Activated CD4-positive, CD25-positive, alpha-beta regulatory T cell treated with anti-CD3 and anti-CD28 coated beads, Interleukin-2, amount 50 U/mL, for 24 hours (primary cell): ENCODE measurements at regions not wholly inside any gene's neighbourhood (a gene's known extent, or its start where the extent isn't known, plus 50 kb on each side); places are given as distances from the start of the nearest gene placed in this dataset.
"Not testable (repeated sequence)": the region's sequence is repeated elsewhere in the genome, so short reads cannot be mapped to it uniquely, and the experiment has no call there.

Experiments
- ATAC-seq, 2 donors: fragments of 150-1000 bp; cut with Tn5 transposase; one replicate each; pipeline ENCODE4 v1.10.0; 2021; ENCODE audit warnings: mild to moderate bottlenecking in 1 of 2, moderate library complexity in 1 of 2

DNA sequence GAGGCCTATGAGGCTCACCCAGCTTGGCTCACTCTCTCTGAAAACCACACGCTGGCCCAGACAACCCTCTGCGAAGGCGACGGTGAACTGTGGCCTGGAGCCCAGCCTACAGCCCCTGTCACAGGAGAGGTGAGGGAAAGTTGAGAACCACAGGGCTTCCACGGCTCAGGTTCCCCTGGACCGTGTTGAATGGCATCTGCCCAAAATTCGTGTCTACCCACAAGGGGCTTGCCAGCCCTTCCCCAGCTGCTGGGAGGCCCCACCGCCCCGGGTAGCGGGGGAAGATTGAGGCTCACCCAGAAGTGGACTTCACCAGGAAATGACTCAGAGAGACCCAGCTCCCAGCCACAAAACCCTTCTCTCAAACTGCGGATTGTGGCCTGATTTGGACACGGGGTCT lies 197.1 kb downstream of the CTTN start:
- ATAC-seq = no peak

DNA sequence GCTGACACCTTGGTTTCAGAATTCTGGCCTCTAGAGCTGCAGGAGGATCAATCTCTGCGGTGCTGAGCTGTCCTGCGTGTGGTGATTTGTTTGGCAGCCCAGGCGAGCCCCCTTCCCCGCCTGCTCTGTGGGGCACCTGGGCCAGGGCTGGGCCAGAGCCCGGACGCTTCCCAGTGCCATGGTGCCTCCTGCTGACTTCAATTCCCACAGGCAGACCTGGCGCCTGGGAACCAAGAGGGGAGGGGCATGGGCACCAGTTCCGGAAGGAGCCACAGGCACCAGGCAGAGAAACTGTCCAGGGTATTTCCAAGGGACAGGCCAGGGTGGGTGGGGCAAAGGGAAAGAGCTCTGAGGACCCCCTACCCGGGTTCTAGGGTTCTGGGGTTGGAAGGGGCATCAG lies 197.8 kb downstream of the CTTN start:
- ATAC-seq = no peak

DNA sequence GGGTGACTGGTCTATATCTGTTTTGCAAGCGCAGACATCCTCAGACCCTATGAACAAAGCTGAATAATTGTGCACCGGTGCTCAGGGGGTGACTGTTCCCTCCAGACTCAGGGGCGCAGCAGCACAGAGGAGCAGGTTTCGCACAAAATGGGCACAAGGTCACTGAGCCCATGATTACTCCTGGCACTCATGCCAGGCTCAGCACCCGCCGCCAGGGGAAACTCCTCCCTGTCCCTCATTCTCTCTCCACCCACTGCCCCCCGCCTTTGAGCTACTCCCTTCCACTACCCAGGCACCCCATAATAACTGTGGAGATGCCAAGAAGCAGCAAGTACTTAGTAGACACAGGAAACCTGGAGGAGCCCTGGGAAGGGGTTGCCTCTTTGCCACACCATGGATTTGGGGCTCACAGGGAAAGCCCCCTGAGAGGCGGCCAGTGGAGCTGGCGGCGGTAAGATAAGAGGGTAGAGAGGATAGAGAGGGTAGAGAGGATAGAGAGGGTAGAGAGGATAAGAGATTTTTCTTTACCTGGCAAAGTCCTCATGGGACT lies 198.8 kb downstream of the CTTN start:
- ATAC-seq = no peak

DNA sequence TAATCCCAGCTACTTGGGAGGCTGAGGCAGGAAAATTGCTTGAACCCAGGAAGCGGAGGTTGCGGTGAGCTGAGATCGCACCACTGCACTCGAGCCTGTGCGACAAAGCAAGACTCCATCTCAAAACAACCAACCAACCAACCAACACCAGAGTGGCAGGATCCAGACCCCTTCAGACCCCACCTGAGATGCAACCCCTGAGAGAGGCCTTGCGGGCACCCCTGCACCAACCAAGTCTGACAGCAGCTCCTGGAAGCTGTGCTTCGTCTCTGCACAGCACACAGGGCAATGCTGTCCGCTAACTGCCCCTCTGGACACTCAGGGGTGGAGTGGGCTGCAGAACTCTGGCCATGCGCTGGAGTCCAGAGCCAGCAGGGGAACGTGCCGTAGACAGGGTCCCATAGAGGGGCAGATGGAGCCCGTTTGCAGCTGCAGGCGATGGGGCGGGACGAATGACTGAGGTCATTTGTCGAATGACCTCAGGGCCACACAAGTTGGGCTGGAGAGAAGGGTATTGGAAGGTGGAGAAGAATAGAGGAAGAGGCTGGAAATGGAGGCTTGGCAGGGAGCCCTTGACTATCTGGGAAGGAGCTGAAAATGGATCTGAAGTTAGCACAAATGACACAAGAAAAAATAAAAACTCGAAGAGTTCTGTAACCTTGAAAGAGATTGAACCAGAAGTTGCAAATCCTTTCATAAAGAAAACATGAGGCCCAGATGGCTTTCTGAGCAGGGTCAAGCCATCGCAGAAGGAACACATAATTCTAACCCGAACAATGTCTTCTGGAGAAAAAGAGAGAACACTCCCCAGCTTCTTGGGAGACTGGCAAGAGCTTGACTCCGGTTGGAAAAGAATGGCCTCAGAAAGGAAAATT lies 199.7 kb downstream of the CTTN start:
- no peak for ATAC-seq

DNA sequence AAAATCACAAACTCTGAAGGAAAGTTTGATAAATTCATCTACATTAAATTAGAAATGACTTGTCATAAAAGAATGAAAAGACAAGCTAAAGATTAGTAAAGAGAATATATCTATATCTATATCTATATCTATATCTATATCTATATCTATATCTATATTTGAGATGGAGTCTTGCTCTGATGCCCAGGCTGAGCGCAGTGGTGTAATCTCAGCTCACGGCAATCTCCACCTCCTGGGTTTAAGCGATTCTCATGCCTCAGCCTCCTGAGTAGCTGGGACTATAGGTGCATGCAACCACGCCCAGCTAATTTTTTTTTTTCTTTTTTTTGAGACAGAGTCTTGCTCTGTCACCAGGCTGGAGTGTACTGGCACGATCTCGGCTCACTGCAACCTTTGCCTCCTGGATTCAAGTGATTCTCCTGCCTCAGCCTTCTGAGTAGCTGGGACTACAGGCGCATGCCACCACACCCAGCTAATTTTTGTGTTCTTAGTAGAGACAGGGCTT lies 202.6 kb downstream of the CTTN start:
- not testable (repeated sequence) for ATAC-seq

DNA sequence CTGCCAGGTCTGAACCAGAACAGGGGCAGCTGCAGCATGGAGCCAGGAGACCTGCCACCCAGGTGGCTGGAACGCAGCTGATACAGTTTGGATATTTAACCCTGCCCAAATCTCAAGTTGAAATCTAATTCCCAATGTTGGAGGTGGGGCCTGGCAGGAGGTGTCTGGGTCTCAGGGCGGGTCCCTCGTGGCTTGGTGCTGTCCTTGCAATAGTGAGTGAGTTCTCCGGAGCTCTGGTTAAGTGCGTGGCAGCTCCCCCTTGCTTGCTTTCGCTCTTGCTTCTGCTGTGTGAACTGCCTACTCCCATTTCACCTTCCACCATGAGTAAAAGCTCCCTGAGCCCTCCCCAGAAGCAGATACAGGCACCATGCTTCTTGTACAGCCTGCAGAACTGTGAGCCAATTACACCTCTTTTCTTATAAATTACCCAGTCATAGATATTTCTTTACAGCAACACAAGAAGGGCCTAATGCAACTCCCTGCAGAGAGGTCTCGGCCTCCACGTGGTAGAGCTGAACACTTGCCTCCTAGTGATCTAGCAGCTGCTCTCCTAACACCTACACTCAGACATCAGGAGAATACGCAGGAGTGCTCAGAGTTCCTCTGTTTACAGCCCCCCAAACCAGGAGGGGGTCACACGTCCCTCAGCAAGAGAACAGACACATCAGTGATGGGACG lies 203.7 kb downstream of the CTTN start:
- no peak for ATAC-seq

DNA sequence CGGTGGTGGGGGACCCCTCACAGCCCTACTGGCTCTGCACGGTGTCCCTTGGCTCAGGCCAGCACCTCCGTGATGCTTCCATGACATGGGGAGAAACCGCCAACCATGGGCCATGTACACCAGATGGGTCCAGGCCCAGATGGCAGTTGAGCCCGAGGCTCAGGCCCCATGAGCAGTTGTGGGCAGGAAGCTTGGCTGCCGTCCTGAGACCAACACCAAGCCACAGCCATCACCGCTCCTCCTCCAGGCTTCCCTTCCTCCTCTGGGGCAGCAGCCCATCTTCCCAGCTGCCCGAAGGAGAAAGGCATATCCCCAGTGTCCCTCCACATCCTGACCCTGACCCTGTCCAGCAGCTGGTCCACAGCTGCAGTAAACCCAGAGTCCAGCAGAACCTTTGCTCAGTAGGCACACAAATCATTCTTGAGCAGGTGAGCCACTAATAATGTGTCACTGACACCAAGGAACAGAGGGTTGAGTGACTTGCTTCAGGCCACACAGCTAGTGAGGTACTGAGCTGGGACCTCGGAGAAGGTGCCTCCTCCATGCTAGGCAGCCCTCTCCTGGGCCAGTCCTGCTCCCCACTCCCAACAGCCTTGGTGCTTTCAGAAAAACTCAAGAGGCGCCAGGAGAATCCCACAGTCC lies 204.9 kb downstream of the CTTN start:
- no peak for ATAC-seq

DNA sequence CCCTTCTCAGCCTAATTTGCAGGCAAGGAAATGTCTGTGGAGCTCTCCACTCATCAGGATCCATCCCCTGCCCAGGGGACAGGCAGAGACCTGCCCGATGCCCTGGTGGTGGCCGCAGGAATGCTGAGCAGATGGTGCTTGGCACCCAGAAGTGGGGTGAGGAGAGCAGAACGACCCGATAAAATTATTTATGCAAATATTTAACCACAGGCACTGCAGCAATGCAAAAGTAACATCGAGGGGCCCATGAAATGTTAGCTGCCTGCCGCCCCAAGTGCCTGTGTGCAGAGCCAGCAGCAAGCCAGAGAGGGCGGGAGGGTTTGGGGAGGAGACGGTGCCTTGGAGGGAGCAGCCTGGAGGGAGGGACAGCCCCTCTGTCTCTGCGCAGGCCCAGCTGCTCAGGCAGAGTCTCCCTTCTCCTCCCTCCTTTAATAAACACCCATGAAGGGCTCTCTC lies 205.5 kb downstream of the CTTN start:
- ATAC-seq = no peak

DNA sequence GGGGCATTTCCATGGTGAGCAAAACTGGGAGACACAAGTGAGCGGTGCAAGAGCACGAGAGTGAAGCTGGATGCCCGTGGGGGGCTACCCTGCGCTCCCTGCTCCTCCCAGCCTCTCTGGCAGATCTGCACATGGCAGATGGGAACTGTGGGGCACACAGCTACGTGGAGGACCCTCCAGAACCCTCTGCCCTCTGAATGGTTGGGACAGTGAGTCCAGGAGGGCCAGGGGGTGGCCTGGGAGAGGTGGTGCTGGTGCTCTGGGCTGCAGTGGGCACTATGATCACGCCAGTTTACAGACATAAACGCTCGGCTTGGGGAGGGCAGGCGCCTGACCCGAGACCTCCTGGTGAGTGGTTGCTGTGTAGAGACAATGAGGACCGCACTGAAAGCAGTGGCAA lies 205.9 kb downstream of the CTTN start:
- no peak for ATAC-seq

DNA sequence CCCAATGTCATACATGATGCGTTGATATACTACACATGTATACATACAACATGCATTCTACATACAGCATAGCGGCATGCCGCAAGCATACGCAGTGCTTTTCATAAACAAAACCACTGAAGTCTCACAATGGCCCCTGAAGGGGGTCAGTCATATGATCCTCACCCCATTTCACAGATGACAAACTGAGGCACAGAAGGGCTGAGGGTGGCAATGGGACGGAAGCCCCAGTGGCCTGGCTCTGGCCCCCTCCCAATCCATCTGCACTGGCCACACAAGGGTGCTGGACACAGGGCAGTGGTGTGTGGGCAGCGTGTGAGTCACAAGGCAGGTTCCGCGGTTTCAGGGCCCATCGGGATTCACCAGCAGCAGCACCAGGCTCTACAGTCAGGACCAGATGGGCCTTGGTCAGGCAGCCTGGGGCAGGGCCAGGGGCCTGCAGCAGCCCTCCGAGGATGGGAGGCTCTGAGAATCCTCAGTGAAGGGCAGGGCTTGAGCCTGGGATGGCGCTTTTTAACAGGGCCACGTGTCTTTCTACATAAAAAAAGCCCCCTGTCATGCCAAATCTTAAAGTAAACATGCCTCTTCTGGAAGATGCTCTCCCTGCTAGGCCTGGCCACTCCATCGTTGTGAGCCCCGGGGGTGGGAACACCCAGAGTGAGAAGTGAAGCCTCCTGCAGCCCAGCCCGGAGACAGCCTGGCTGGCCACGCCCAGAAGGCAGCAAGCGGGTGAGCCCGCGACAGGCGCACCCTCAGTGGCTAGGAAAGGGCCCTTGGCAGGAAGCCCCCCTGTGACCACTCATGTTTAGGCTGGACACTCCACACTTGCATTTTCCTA lies 206.5 kb downstream of the CTTN start:
- no peak for ATAC-seq

DNA sequence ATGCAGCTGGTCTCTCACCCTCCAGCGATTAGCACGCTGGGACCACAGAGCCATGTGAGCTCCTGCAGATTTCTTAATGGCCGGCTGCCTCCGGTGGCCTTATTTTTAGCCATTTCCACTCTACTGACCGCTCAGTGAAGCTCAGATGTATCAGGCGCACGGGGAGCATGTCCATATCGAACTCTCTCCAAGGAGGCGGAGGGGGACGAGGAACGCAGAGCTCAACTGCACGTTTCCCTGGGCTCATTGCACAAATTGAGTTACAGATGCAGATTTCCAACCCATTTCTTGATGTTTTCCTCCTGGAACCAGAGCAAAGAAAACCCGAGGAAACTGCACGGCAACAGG lies 207.1 kb downstream of the CTTN start:
- no peak for ATAC-seq

DNA sequence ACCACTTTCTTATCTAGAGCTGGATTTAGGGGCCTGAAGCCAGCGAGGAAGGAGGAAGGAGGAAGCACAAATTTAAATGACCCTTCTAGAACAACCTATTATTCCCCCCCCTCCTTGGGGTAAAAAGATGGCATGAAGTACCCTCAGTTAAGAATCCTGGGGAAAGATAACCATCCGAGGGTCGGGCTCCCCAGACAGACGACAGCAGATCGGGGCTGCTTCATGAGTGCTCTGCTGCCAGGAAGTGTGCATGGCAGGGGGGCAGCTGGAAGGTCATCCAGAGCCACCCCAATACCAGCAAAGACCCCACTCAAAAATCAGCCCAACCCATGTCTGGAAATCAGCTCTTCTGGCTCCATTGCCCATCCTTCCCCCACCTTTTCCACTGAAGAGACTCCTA lies 207.5 kb downstream of the CTTN start:
- ATAC-seq = no peak

DNA sequence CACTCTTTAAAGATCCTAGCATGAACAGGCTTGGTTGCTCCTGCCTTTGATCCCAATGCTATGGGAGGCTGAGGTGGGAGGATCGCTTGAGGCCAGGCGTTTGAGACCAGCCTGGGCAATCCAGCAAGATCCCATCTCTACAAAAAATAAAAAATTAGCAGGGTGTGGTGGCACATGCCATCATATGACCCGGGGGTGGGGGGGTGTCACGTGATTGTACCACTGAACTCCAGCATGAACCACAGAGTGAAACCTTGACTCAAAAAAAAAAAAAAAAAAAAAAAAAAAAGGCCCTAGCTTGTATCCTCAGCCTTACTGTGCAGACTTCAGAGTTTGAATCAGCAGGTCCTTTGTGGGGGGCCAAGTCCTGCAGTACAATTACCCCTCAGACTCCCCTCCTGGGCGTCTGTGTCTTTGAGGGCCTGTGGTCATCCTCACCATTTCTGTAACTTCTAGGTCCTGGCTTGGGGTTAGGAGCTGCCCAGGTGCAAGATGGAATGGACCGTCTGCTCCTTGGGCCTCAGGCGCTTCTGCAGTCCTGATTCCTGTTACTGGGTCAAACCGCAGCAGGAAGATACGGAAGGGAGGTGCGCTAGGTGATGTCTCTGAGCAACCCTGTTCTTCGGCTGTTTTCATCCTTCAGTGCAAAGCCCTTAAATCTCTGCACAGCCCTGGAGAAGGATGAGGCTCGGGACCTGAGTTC lies 208.1 kb downstream of the CTTN start:
- no peak for ATAC-seq

DNA sequence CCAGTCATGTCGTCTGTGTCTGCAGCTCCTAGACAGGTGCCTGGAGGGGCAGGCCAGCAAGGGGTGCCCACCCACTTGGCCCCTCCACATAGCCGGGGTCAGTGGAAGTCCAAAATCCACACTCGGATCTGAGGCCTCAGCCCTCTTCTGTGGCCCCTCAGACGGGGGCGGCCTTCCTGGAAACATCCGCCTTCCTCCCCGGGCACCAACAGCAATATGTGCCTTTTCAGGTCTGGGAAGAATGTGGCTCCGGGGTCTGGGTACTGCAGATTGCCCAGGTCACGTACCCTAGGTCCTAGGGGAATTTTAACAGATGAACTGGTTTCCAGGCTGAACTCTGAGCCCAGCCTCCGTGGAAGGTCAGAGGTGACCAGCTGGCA lies 208.6 kb downstream of the CTTN start:
- no peak for ATAC-seq

DNA sequence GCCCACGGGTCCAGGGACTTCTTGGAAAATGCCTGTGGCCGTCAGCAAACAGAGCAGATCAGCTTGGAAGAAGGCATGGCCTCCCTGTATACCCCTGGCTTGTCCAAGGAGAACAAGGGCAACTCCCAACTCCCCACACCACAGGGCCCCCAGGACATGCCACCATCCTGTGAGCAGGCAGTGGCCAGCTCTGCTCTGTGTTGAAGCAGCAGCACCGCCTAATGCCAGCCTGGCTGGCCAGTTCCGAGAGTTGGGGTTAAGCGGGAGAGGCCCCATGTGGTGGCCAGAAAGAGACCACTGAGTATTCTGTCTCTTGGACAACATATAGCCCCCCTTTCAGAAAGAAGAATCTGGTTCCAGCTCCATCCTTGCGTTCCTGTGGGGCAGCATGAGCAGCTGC lies 209.2 kb downstream of the CTTN start:
- no peak for ATAC-seq

DNA sequence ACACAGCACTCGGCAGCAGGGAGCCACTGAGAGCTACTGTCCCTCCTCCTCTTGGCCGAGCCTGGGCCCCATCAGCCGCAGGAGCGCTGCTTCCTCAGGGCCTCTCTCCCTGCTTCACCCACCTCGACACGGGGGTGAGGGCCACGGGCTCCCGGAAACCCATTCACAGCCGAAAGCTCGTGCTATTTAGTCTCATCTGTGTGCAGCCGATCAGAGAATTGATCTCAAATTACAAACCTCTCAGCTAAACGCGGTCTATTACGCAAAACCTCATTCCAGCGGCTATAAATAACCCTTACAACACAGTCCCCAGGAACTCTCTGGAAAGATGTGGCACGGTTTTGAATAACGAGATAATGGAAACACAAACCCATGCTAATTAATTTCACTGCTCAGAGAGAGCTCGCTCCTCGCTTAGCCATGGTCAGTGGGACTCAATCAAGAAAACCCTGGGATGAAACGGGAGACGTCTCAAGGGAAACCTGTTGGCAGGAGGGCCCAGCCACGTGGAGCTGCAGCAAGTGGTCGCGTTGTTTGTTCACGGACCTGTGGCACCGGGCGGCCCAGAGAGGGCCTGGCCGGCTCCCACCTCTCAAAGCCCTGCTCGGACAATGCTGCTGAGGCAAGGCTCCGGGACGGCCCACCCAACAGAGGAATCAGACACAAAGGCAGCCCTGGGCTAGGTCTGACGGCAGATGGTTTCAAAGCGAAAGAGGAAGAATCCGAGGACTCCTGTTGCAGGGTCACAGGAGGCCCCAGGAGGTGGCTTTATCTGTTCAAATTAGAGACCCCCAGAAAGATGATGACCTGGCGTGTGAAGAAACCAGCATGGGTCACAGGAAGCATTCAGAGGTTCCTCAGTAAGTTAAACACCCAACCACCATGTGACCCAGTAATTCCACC lies 210.5 kb downstream of the CTTN start:
- ATAC-seq = no peak

DNA sequence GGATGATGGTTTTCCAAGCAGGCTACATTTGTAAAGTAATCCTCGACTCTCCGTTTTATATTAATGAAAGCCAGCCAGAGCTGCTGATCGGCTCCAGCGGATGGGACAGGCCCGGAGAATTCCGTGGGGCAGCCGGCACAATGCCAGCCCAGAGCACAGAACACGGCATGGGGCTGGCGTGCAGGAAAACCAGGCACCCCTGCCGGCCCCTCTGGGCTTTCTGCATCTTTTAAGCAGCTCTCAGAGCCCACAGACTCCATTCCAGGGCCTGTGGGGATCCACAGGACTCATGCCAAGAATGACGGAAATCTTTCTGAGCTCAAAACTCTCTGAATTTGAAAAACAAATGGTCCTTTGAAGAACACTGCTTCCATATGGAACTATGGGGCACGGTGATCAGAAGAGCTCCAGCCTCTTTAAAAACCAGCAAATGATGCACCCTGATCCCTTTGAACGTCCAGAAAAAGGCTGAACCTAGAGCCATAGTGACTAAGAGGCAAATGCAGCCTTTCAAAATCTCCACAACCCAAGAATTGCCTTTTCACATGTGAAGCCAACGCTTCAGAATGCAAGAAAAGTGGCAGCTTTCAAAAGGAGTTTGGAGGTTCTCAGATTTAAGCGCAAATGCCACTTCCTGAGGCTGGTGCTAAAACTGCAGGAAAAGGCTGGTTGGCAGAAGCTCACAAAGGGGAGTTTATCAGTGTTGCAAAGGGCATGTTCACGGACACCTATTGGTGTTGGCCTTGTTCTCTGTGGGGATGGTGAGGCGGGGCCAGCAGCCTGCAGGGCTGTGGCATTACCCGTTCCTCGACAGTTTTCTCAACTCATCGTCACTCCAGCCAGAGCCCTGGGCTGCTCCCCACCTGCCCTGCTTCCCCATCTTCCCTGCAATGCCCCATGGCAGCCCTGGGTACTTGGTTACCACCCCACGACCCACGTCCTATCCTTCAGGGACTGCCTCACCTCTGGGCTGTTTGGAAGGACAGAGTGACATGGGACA lies 212.5 kb downstream of the CTTN start:
- no peak for ATAC-seq

DNA sequence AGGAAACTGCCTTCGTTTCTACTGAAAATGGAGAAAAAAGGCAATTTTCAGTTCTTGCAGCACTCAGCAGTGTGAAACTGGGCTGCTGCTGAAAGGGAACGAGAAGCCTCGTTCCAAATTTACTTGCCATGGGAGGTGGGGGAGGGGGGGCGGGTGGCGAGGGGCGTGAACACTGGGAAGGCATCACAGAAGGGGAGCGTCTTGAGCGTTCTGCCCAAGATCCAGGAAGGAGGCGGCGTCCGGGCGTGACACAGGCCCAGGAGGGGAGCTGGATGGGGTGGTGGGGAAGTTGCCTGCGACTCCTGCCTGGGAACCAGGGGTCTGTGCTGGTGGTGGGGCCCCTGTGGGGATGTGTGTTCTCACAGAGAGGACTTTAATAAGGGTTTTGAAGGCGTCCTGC lies 213.5 kb downstream of the CTTN start:
- ATAC-seq = no peak

DNA sequence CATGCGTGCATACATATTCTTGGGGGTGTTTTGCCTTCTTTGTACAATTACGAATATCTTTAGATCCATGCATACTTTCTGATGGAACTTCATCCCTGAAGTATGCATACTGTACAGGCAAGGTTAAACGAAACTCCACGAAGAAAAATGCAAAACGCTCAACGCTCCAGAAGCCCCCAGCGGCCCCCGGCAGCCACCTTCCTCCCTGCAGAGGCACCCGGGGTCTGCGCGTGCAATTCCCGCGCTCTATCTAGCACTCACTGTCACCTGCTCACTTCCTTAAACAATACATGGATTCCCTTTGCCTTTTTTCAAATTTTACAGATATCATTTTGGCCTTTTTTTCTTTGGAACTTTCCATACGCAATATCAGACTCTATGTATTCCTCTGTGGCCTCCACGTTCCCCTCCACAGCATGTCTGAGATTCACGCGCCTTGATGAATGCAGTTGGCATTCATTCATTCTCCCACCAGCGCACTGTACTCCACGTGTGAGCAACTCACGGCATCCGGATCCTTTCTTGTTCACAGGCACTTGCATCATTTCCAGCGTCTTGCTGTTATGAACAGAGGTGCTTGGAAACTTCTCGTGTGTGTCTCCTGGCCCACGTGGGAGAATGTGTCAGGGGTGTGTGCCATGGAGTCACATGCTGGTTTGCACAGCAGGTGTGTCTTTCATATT lies 214.3 kb downstream of the CTTN start:
- no peak for ATAC-seq
